ENCODE measurements at regions not wholly inside any gene's neighbourhood (a gene's known extent, or its start where the extent isn't known, plus 50 kb on each side); places are given as distances from the start of the nearest gene placed in this dataset.

DNA sequence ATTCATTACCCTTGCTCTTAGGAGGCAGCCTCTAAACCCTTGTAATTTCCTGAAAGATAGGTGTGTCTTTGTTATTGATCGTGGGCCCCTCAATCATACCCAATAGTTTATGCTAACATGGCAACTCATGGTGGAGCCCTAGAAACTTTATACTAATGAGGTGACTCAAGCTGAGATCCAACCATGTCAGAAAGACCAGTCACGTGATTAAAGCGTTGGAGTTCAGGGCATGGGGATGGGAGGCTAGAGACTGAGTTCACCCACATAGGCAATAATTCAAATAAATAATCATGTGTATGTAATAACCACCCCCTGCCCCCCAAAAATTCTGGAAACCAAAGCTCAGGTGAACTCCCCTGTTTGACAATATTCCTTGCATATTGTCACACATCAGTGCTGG, 99.5 kb upstream of the TUSC7 start:
- TF ChIP-seq YY1 (IDR thresholded peaks at IDR 0.05; ENCODE audit: low read depth), result no peak
- no peak for TF ChIP-seq RAD21 (IDR thresholded peaks at IDR 0.05; ENCODE audit: low read depth)
- no peak for TF ChIP-seq CEBPB (IDR thresholded peaks at IDR 0.05)
- TF ChIP-seq EP300 (IDR thresholded peaks at IDR 0.05; ENCODE audit: borderline replicate concordance), result no peak
- no peak for TF ChIP-seq EGR1 (IDR thresholded peaks at IDR 0.05)
- no peak for TF ChIP-seq FOXM1 (IDR thresholded peaks at IDR 0.05; ENCODE audit: borderline replicate concordance, low read depth)
- TF ChIP-seq, protein P1, sequence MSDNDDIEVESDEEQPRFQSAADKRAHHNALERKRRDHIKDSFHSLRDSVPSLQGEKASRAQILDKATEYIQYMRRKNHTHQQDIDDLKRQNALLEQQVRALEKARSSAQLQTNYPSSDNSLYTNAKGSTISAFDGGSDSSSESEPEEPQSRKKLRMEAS (IDR thresholded peaks at IDR 0.05), result no peak
- TF ChIP-seq, protein P2, sequence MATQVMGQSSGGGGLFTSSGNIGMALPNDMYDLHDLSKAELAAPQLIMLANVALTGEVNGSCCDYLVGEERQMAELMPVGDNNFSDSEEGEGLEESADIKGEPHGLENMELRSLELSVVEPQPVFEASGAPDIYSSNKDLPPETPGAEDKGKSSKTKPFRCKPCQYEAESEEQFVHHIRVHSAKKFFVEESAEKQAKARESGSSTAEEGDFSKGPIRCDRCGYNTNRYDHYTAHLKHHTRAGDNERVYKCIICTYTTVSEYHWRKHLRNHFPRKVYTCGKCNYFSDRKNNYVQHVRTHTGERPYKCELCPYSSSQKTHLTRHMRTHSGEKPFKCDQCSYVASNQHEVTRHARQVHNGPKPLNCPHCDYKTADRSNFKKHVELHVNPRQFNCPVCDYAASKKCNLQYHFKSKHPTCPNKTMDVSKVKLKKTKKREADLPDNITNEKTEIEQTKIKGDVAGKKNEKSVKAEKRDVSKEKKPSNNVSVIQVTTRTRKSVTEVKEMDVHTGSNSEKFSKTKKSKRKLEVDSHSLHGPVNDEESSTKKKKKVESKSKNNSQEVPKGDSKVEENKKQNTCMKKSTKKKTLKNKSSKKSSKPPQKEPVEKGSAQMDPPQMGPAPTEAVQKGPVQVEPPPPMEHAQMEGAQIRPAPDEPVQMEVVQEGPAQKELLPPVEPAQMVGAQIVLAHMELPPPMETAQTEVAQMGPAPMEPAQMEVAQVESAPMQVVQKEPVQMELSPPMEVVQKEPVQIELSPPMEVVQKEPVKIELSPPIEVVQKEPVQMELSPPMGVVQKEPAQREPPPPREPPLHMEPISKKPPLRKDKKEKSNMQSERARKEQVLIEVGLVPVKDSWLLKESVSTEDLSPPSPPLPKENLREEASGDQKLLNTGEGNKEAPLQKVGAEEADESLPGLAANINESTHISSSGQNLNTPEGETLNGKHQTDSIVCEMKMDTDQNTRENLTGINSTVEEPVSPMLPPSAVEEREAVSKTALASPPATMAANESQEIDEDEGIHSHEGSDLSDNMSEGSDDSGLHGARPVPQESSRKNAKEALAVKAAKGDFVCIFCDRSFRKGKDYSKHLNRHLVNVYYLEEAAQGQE (IDR thresholded peaks at IDR 0.05; ENCODE audit: low read depth), result no peak
- no peak for TF ChIP-seq CREB1 (IDR thresholded peaks at IDR 0.05; ENCODE audit: low read depth)
- no peak for TF ChIP-seq TAF1 (IDR thresholded peaks at IDR 0.05; ENCODE audit: low read depth)
- TF ChIP-seq TCF12 (IDR thresholded peaks at IDR 0.05; ENCODE audit: low read depth), result no peak
- no peak for TF ChIP-seq ZBTB7A (IDR thresholded peaks at IDR 0.05; ENCODE audit: low read depth)
